ENCODE measurements at regions not wholly inside any gene's neighbourhood (a gene's known extent, or its start where the extent isn't known, plus 50 kb on each side); places are given as distances from the start of the nearest gene placed in this dataset.

GRCh38 chr5:171525085-171525484, 105.6 kb downstream of the FGF18 start:
- no peaks in the 10 kb centered on the region for H3K36me3 ChIP-seq (ENCODE audit: control insufficient read depth, insufficient read depth, low read length)
- no peaks in the 10 kb centered on the region for H3K79me2 ChIP-seq (ENCODE audit: control insufficient read depth, insufficient read depth, low read length)
- no peak for TF ChIP-seq EZH2 (IDR thresholded peaks at IDR 0.05; ENCODE audit: low read length, missing control alignments)
- no peak for TF ChIP-seq CTCF (conservative IDR thresholded peaks at IDR 0.05 in 1 of 2, IDR thresholded peaks at IDR 0.05 in 1 of 2; ENCODE audit: low read depth in 1 of 2, low read length in 2 of 2)
- no peak for DNase-seq (ENCODE audit: low read depth in 2 of 2)
- H3K27me3 ChIP-seq (ENCODE audit: control insufficient read depth, insufficient read depth, low read length): no peaks in the 10 kb centered on the region
- H3K9ac ChIP-seq (ENCODE audit: insufficient read depth, low read length): no peak overlapping the region
- no peak overlapping the region for H2AFZ ChIP-seq (ENCODE audit: low read length)
- no peak overlapping the region for H3K27ac ChIP-seq (ENCODE audit: insufficient read depth, low read length)
- H3K4me3 ChIP-seq (replicated peaks in 1 of 4; ENCODE audit: control extremely low read depth in 1 of 4, insufficient read depth in 1 of 4, low read depth in 3 of 4, low read length in 4 of 4): no peak overlapping the region
- no peaks in the 10 kb centered on the region for H3K9me3 ChIP-seq (ENCODE audit: control insufficient read depth, insufficient read depth, low read depth, low read length)
- H3K4me2 ChIP-seq (ENCODE audit: extremely low read depth, insufficient read depth, low read length): no peak overlapping the region
- H4K20me1 ChIP-seq (ENCODE audit: control insufficient read depth, extremely low read depth, insufficient read depth, low read length): no peaks in the 10 kb centered on the region
- peaks cover 17% of the 10 kb centered on the region for H3K4me1 ChIP-seq (ENCODE audit: control insufficient read depth, extremely low read depth, insufficient read depth, low read length)

DNA sequence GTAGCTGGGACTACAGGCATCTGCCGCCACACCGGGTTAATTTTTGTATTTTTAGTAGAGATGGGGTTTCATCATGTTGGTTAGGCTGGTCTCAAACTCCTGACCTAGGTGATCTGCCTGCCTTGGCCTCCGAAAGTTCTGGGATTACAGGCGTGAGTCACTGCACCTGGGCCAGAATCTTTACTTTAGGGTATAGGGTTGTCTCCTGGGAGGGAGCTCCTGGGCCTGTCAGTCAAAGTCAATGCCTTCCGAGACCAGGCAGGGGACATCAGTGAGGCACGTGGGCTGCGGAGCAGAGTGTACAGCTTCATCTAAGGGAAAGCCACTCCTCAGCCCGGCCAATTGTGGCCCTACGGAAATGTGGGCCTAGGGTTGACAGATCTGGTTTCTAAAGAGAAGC, 108.6 kb downstream of the FGF18 start:
- no peaks in the 10 kb centered on the region for H4K20me1 ChIP-seq (ENCODE audit: control insufficient read depth, extremely low read depth, insufficient read depth, low read length)
- H3K27ac ChIP-seq (ENCODE audit: insufficient read depth, low read length): no peak overlapping the region
- no peaks in the 10 kb centered on the region for H3K9me3 ChIP-seq (ENCODE audit: control insufficient read depth, insufficient read depth, low read depth, low read length)
- H3K9ac ChIP-seq (ENCODE audit: insufficient read depth, low read length): no peak overlapping the region
- H3K27me3 ChIP-seq (ENCODE audit: control insufficient read depth, insufficient read depth, low read length): no peaks in the 10 kb centered on the region
- no peaks in the 10 kb centered on the region for H3K4me1 ChIP-seq (ENCODE audit: control insufficient read depth, extremely low read depth, insufficient read depth, low read length)
- DNase-seq (ENCODE audit: low read depth in 2 of 2): no peak
- no peak overlapping the region for H2AFZ ChIP-seq (ENCODE audit: low read length)
- TF ChIP-seq EZH2 (IDR thresholded peaks at IDR 0.05; ENCODE audit: low read length, missing control alignments) (no peak), CTCF (conservative IDR thresholded peaks at IDR 0.05 in 1 of 2, IDR thresholded peaks at IDR 0.05 in 1 of 2; ENCODE audit: low read depth in 1 of 2, low read length in 2 of 2) (no peak)
- H3K4me3 ChIP-seq (replicated peaks in 1 of 4; ENCODE audit: control extremely low read depth in 1 of 4, insufficient read depth in 1 of 4, low read depth in 3 of 4, low read length in 4 of 4): no peak overlapping the region
- no peak overlapping the region for H3K4me2 ChIP-seq (ENCODE audit: extremely low read depth, insufficient read depth, low read length)
- H3K36me3 ChIP-seq (ENCODE audit: control insufficient read depth, insufficient read depth, low read length): no peaks in the 10 kb centered on the region
- H3K79me2 ChIP-seq (ENCODE audit: control insufficient read depth, insufficient read depth, low read length): no peaks in the 10 kb centered on the region

DNA sequence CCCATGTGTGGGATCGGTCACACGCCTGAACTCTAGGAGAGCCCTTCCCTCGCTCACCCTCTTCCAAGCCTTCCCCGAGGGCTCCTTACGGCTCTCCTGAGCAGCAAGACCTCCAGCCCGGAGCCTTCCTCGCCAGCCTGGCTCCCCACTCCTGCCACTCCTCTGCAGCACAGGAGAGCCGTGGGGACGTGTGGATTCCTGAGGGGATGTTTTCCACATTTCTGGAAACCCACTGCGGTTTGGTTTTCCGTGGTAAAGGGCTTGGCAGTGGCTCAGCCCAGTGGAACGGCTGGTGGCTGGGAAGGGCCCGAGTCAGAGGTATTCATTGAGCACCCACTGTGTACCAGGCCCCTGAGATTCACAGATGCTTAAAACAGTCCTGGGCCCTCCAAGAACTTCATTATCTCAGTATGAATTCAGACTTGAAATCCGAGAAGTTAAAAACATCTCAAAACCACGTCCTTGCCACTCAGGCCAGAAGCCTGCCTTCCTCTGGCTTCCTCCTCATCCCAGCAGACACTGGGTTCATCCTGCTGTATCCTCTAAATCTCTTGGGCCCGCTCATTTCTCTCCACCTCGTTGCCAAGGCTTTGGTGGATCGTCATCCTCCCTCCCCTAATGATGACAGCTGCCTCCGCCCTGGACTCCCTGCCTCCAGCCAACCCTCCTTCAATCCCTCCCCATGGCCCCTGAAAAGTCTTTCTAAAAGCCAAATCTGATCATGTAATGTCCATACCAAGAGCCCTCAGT, 109.6 kb downstream of the FGF18 start:
- Histone ChIP-seq H3K9me3 (ENCODE audit: control insufficient read depth, insufficient read depth, low read depth, low read length) (no peaks in the 10 kb centered on the region), H3K4me2 (ENCODE audit: extremely low read depth, insufficient read depth, low read length) (no peak overlapping the region), H3K27ac (ENCODE audit: insufficient read depth, low read length) (no peak overlapping the region), H3K4me3 (replicated peaks in 1 of 4; ENCODE audit: control extremely low read depth in 1 of 4, insufficient read depth in 1 of 4, low read depth in 3 of 4, low read length in 4 of 4) (no peak overlapping the region), H3K36me3 (ENCODE audit: control insufficient read depth, insufficient read depth, low read length) (no peaks in the 10 kb centered on the region), H2AFZ (ENCODE audit: low read length) (no peak overlapping the region), H3K9ac (ENCODE audit: insufficient read depth, low read length) (no peak overlapping the region), H3K4me1 (ENCODE audit: control insufficient read depth, extremely low read depth, insufficient read depth, low read length) (no peaks in the 10 kb centered on the region), H3K79me2 (ENCODE audit: control insufficient read depth, insufficient read depth, low read length) (no peaks in the 10 kb centered on the region), H3K27me3 (ENCODE audit: control insufficient read depth, insufficient read depth, low read length) (no peaks in the 10 kb centered on the region), H4K20me1 (ENCODE audit: control insufficient read depth, extremely low read depth, insufficient read depth, low read length) (no peaks in the 10 kb centered on the region)
- DNase-seq (ENCODE audit: low read depth in 2 of 2): no peak
- TF ChIP-seq EZH2 (IDR thresholded peaks at IDR 0.05; ENCODE audit: low read length, missing control alignments) (no peak), CTCF (conservative IDR thresholded peaks at IDR 0.05 in 1 of 2, IDR thresholded peaks at IDR 0.05 in 1 of 2; ENCODE audit: low read depth in 1 of 2, low read length in 2 of 2) (no peak)

All from fibroblast of lung (primary cell).